Sigmoid colon (tissue), 4 donors: ENCODE measurements at regions not wholly inside any gene's neighbourhood (a gene's known extent, or its start where the extent isn't known, plus 50 kb on each side); places are given as distances from the start of the nearest gene placed in this dataset.
"Not testable (repeated sequence)": the region's sequence is repeated elsewhere in the genome, so short reads cannot be mapped to it uniquely, and the experiment has no call there.

Experiments
- POLR2A ChIP-seq, 2 donors: fragments of 450-650 bp; IDR thresholded peaks; one replicate each; pipeline ENCODE4 v1.6.1; 2016; ENCODE audit warnings: antibody characterized with exemption in 2 of 2, mild to moderate bottlenecking in 2 of 2, moderate library complexity in 2 of 2
- POLR2AphosphoS5 ChIP-seq, 4 donors: sonication (generic); formaldehyde crosslinking; IDR thresholded peaks; one replicate each; pipeline ENCODE4 v1.6.1; 2017; ENCODE audit warnings: antibody characterized with exemption in 4 of 4
- TF ChIP-seq, protein P1 (sequence below), 4 experiments: fragments of 450-650 bp in 3 of 4; fragments of 200-600 bp in 1 of 4; IDR thresholded peaks; one replicate each; pipeline ENCODE4 v1.5.1; 2016 to 2019; ENCODE audit warnings: antibody characterized with exemption in 4 of 4, mild to moderate bottlenecking in 3 of 4, moderate library complexity in 2 of 4

DNA sequence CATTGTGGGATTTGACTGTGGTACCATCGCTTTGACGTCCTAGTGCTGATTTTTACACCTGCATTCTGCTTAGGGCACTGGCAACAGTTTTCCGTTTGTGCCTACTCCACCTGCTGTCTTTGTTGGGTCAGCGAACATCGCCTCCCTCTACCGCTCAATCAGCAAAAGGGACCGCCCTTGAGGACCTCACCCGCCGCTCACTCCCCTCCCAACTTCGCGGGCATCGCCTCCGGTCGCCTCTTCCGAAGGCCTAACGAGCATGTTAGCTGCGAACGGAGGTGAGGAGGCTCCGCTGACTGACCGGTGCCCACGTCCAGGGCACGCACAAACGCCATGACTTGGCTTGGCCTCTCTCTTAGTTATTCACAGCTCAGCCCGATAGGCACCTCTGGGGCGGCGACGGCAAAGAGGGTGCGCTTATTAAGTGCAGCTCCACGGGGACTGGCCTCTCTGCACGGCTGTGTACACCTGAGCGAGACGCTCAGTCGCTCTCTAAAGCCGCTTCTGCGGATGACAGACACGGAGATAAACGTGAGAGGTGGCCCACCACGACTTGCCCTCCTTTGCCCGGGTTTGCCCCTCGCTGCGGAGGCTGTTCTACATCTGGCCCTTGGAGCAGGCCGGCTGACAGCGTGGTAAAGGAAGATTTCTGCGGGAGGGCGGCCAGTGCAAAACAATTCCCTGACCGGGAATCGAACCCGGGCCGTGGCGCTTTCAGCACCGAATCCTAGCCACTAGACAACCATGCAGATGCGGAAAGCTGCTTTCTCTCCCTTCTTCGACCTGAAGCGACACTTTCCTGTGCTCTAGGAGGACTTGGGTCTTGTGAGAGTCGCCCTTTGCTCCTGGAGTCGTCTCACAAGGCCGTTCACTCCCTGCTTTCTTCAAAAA lies 179.5 kb downstream of the FAM72C start:
- not testable (repeated sequence) for TF ChIP-seq POLR2AphosphoS5, POLR2A (IDR thresholded peaks at IDR 0.05)
- TF ChIP-seq, protein P1, sequence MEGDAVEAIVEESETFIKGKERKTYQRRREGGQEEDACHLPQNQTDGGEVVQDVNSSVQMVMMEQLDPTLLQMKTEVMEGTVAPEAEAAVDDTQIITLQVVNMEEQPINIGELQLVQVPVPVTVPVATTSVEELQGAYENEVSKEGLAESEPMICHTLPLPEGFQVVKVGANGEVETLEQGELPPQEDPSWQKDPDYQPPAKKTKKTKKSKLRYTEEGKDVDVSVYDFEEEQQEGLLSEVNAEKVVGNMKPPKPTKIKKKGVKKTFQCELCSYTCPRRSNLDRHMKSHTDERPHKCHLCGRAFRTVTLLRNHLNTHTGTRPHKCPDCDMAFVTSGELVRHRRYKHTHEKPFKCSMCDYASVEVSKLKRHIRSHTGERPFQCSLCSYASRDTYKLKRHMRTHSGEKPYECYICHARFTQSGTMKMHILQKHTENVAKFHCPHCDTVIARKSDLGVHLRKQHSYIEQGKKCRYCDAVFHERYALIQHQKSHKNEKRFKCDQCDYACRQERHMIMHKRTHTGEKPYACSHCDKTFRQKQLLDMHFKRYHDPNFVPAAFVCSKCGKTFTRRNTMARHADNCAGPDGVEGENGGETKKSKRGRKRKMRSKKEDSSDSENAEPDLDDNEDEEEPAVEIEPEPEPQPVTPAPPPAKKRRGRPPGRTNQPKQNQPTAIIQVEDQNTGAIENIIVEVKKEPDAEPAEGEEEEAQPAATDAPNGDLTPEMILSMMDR (IDR thresholded peaks at IDR 0.05) = not testable (repeated sequence)
